ENCODE measurements at regions not wholly inside any gene's neighbourhood (a gene's known extent, or its start where the extent isn't known, plus 50 kb on each side); places are given as distances from the start of the nearest gene placed in this dataset.
"Not testable (repeated sequence)": the region's sequence is repeated elsewhere in the genome, so short reads cannot be mapped to it uniquely, and the experiment has no call there.

- no peaks in the 10 kb centered on the region for H3K4me1 ChIP-seq (ENCODE audit: control insufficient read depth, insufficient read depth, low read length)
- no CpG with 5 or more reads among the region's 2 CpGs for WGBS (ENCODE audit: insufficient coverage)
These were observed 345.7 kb upstream of the SPRED2 start for GRCh38 chr2:65778137-65778536.

GRCh38 chr2:65775839-65776238 is 343.4 kb upstream of the SPRED2 start:
- Histone ChIP-seq H3K27ac (ENCODE audit: low read length) (no peak overlapping the region), H3K4me1 (ENCODE audit: control insufficient read depth, insufficient read depth, low read length) (no peaks in the 10 kb centered on the region), H3K4me3 (ENCODE audit: low read length) (no peak overlapping the region), H3K27me3 (ENCODE audit: control insufficient read depth, insufficient read depth, low read length) (no peaks in the 10 kb centered on the region), H3K36me3 (ENCODE audit: control insufficient read depth, insufficient read depth, low read length) (no peaks in the 10 kb centered on the region), H3K9me3 (replicated peaks; ENCODE audit: control insufficient read depth, low read depth, low read length) (no peaks in the 10 kb centered on the region)
- DNase-seq = peak; percentile 18
- no CpG with 5 or more reads among the region's 2 CpGs for WGBS (ENCODE audit: insufficient coverage)

More at GRCh38 chr2:65778137-65778536, 345.7 kb upstream of the SPRED2 start:
- Histone ChIP-seq H3K4me3 (ENCODE audit: low read length) (no peak overlapping the region), H3K27ac (ENCODE audit: low read length) (no peak overlapping the region), H3K36me3 (ENCODE audit: control insufficient read depth, insufficient read depth, low read length) (no peaks in the 10 kb centered on the region), H3K27me3 (ENCODE audit: control insufficient read depth, insufficient read depth, low read length) (no peaks in the 10 kb centered on the region), H3K9me3 (replicated peaks; ENCODE audit: control insufficient read depth, low read depth, low read length) (no peaks in the 10 kb centered on the region)
- no peak for DNase-seq

- 43% methylated on average over 3 of the region's 4 CpGs for WGBS (ENCODE audit: insufficient coverage)
- H3K9me3 ChIP-seq (replicated peaks; ENCODE audit: control insufficient read depth, low read depth, low read length) = no peaks in the 10 kb centered on the region
- no peak overlapping the region for H3K27ac ChIP-seq (ENCODE audit: low read length)
- H3K36me3 ChIP-seq (ENCODE audit: control insufficient read depth, insufficient read depth, low read length) = no peaks in the 10 kb centered on the region
- DNase-seq = peak; percentile 17
- no peak overlapping the region for H3K4me3 ChIP-seq (ENCODE audit: low read length)
- H3K27me3 ChIP-seq (ENCODE audit: control insufficient read depth, insufficient read depth, low read length) = no peaks in the 10 kb centered on the region
- peaks cover 2% of the 10 kb centered on the region for H3K4me1 ChIP-seq (ENCODE audit: control insufficient read depth, insufficient read depth, low read length)
These were observed 335.5 kb upstream of the SPRED2 start for GRCh38 chr2:65767946-65768345.

- H3K36me3 ChIP-seq (ENCODE audit: control insufficient read depth, insufficient read depth, low read length) = no peaks in the 10 kb centered on the region
- H3K9me3 ChIP-seq (replicated peaks; ENCODE audit: control insufficient read depth, low read depth, low read length) = no peaks in the 10 kb centered on the region
- H3K27me3 ChIP-seq (ENCODE audit: control insufficient read depth, insufficient read depth, low read length) = no peaks in the 10 kb centered on the region
- no peak overlapping the region for H3K27ac ChIP-seq (ENCODE audit: low read length)
- no peak for DNase-seq
- 61% methylated on average over 5 of the region's 6 CpGs for WGBS (ENCODE audit: insufficient coverage)
- H3K4me1 ChIP-seq (ENCODE audit: control insufficient read depth, insufficient read depth, low read length) = peaks cover 2% of the 10 kb centered on the region
- no peak overlapping the region for H3K4me3 ChIP-seq (ENCODE audit: low read length)
These were observed 334.4 kb upstream of the SPRED2 start for GRCh38 chr2:65766768-65767267.

- H3K4me1 ChIP-seq (ENCODE audit: control insufficient read depth, insufficient read depth, low read length) = peaks cover 2% of the 10 kb centered on the region
- no peaks in the 10 kb centered on the region for H3K27me3 ChIP-seq (ENCODE audit: control insufficient read depth, insufficient read depth, low read length)
- H3K36me3 ChIP-seq (ENCODE audit: control insufficient read depth, insufficient read depth, low read length) = no peaks in the 10 kb centered on the region
- H3K4me3 ChIP-seq (ENCODE audit: low read length) = no peak overlapping the region
- no CpG with 5 or more reads among the region's 3 CpGs for WGBS (ENCODE audit: insufficient coverage)
- no peaks in the 10 kb centered on the region for H3K9me3 ChIP-seq (replicated peaks; ENCODE audit: control insufficient read depth, low read depth, low read length)
- no peak for DNase-seq
- no peak overlapping the region for H3K27ac ChIP-seq (ENCODE audit: low read length)
These were observed 333.0 kb upstream of the SPRED2 start for GRCh38 chr2:65765376-65765775.

GRCh38 chr2:65762068-65762467 is 329.7 kb upstream of the SPRED2 start:
- Histone ChIP-seq H3K9me3 (replicated peaks; ENCODE audit: control insufficient read depth, low read depth, low read length) (peaks cover 3% of the 10 kb centered on the region), H3K27me3 (ENCODE audit: control insufficient read depth, insufficient read depth, low read length) (no peaks in the 10 kb centered on the region), H3K4me1 (ENCODE audit: control insufficient read depth, insufficient read depth, low read length) (no peaks in the 10 kb centered on the region), H3K4me3 (ENCODE audit: low read length) (no peak overlapping the region), H3K27ac (ENCODE audit: low read length) (no peak overlapping the region), H3K36me3 (ENCODE audit: control insufficient read depth, insufficient read depth, low read length) (no peaks in the 10 kb centered on the region)
- no peak for DNase-seq
- no CpG with 5 or more reads among the region's 3 CpGs for WGBS (ENCODE audit: insufficient coverage)

GRCh38 chr2:65754219-65754618 is 321.8 kb upstream of the SPRED2 start:
- no peak overlapping the region for H3K4me3 ChIP-seq (ENCODE audit: low read length)

GRCh38 chr2:65751408-65751807 is 319.0 kb upstream of the SPRED2 start:
- no CpG with 5 or more reads among the region's 2 CpGs for WGBS (ENCODE audit: insufficient coverage)
- H3K9me3 ChIP-seq (replicated peaks; ENCODE audit: control insufficient read depth, low read depth, low read length) = no peaks in the 10 kb centered on the region
- no peak overlapping the region for H3K4me3 ChIP-seq (ENCODE audit: low read length)
- H3K27me3 ChIP-seq (ENCODE audit: control insufficient read depth, insufficient read depth, low read length) = no peaks in the 10 kb centered on the region
- no peak overlapping the region for H3K27ac ChIP-seq (ENCODE audit: low read length)
- DNase-seq = peak; percentile 59
- no peaks in the 10 kb centered on the region for H3K36me3 ChIP-seq (ENCODE audit: control insufficient read depth, insufficient read depth, low read length)
- H3K4me1 ChIP-seq (ENCODE audit: control insufficient read depth, insufficient read depth, low read length) = peaks cover 11% of the 10 kb centered on the region

More at GRCh38 chr2:65754219-65754618, 321.8 kb upstream of the SPRED2 start:
- H3K36me3 ChIP-seq (ENCODE audit: control insufficient read depth, insufficient read depth, low read length) = no peaks in the 10 kb centered on the region
- WGBS (ENCODE audit: insufficient coverage) = no CpG with 5 or more reads among the region's 1 CpG
- no peaks in the 10 kb centered on the region for H3K27me3 ChIP-seq (ENCODE audit: control insufficient read depth, insufficient read depth, low read length)
- peaks cover 5% of the 10 kb centered on the region for H3K4me1 ChIP-seq (ENCODE audit: control insufficient read depth, insufficient read depth, low read length)
- H3K27ac ChIP-seq (ENCODE audit: low read length) = no peak overlapping the region
- H3K9me3 ChIP-seq (replicated peaks; ENCODE audit: control insufficient read depth, low read depth, low read length) = peaks cover 6% of the 10 kb centered on the region
- peak; percentile 37 for DNase-seq

GRCh38 chr2:65749545-65749944 is 317.1 kb upstream of the SPRED2 start:
- peaks cover 11% of the 10 kb centered on the region for H3K4me1 ChIP-seq (ENCODE audit: control insufficient read depth, insufficient read depth, low read length)
- no peaks in the 10 kb centered on the region for H3K27me3 ChIP-seq (ENCODE audit: control insufficient read depth, insufficient read depth, low read length)
- H3K4me3 ChIP-seq (ENCODE audit: low read length) = no peak overlapping the region
- no peak for DNase-seq
- H3K36me3 ChIP-seq (ENCODE audit: control insufficient read depth, insufficient read depth, low read length) = no peaks in the 10 kb centered on the region
- H3K9me3 ChIP-seq (replicated peaks; ENCODE audit: control insufficient read depth, low read depth, low read length) = no peaks in the 10 kb centered on the region
- no peak overlapping the region for H3K27ac ChIP-seq (ENCODE audit: low read length)
- 100% methylated on average over 1 of the region's 3 CpGs for WGBS (ENCODE audit: insufficient coverage)

GRCh38 chr2:65747875-65748274 is 315.5 kb upstream of the SPRED2 start:
- H3K36me3 ChIP-seq (ENCODE audit: control insufficient read depth, insufficient read depth, low read length); H3K9me3 ChIP-seq (replicated peaks; ENCODE audit: control insufficient read depth, low read depth, low read length); DNase-seq; H3K27ac ChIP-seq (ENCODE audit: low read length); H3K27me3 ChIP-seq (ENCODE audit: control insufficient read depth, insufficient read depth, low read length); H3K4me3 ChIP-seq (ENCODE audit: low read length): not testable (repeated sequence)
- WGBS (ENCODE audit: insufficient coverage) = no CpG with 5 or more reads among the region's 4 CpGs
- H3K4me1 ChIP-seq (ENCODE audit: control insufficient read depth, insufficient read depth, low read length) = peaks cover 11% of the 10 kb centered on the region

All from muscle of leg (tissue), 3 donors.